D721Med (cell line): ENCODE measurements at regions not wholly inside any gene's neighbourhood (a gene's known extent, or its start where the extent isn't known, plus 50 kb on each side); places are given as distances from the start of the nearest gene placed in this dataset.

Experiments used
- DNase-seq: peaks from one replicate; pipeline ENCODE4 v3.0.0; 2011; ENCODE audit warnings: low spot score; ENCODE audit not compliant: insufficient read length
- FAIRE-seq: peaks from 2 replicates; lab custom pipeline; 2011; peaks lifted over from hg19 to GRCh38; lab: Jason Lieb, UNC
- TF ChIP-seq, protein P1 (sequence below): IDR thresholded peaks from 2 replicates; pipeline ENCODE4 v1.5.1; 2012; ENCODE audit warnings: mild to moderate bottlenecking, control low read depth; ENCODE audit not compliant: insufficient read depth; ENCODE audit errors: missing control alignments

- FAIRE-seq (no peak), DNase-seq (no peak)
- TF ChIP-seq, protein P1, sequence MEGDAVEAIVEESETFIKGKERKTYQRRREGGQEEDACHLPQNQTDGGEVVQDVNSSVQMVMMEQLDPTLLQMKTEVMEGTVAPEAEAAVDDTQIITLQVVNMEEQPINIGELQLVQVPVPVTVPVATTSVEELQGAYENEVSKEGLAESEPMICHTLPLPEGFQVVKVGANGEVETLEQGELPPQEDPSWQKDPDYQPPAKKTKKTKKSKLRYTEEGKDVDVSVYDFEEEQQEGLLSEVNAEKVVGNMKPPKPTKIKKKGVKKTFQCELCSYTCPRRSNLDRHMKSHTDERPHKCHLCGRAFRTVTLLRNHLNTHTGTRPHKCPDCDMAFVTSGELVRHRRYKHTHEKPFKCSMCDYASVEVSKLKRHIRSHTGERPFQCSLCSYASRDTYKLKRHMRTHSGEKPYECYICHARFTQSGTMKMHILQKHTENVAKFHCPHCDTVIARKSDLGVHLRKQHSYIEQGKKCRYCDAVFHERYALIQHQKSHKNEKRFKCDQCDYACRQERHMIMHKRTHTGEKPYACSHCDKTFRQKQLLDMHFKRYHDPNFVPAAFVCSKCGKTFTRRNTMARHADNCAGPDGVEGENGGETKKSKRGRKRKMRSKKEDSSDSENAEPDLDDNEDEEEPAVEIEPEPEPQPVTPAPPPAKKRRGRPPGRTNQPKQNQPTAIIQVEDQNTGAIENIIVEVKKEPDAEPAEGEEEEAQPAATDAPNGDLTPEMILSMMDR = no peak
Measured at GRCh38 chr4:167724941-167725340, 367.4 kb upstream of the ANXA10 start.

- TF ChIP-seq, protein P1 = no peak
- FAIRE-seq (no peak), DNase-seq (no peak)
Measured at GRCh38 chr4:167730769-167731168, 361.6 kb upstream of the ANXA10 start.

DNA sequence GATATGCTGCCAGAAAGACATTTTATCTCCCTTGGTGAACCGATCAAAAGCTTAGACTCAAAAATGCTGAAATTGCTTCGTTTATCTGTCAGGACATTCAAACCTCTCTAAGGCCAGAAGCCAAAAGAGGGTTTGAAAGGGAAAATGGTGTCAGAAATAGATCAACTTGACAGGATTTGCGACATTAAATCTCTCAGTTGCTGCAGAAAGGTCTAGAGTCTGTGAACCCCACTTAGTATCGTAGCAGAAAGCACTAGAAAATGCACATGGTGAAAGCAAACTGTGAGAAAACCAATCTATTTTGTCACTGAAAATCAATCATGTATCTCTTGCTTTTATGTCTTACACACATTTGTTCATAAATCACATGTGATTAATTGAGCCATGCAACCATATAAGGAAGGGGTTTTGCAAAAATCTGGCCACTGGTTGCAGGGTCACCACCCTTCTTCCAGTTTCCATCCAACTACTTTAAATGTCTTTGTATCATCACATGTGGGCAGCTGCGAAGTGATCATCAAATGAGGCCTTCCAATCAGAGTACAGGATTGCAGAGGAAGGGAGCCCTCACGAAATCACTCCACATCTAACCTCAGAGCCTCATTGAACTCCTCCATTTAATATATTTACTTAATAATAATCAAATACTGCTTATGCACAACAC is 347.2 kb upstream of the ANXA10 start:
- FAIRE-seq (no peak), DNase-seq (no peak)
- TF ChIP-seq, protein P1 = no peak

- no peak for FAIRE-seq
- TF ChIP-seq, protein P1 = no peak
- no peak for DNase-seq
Measured at GRCh38 chr4:167767281-167767680, 325.1 kb upstream of the ANXA10 start.

GRCh38 chr4:167774646-167775045 is 317.7 kb upstream of the ANXA10 start:
- FAIRE-seq = no peak
- TF ChIP-seq, protein P1 = no peak
- DNase-seq = no peak

DNA sequence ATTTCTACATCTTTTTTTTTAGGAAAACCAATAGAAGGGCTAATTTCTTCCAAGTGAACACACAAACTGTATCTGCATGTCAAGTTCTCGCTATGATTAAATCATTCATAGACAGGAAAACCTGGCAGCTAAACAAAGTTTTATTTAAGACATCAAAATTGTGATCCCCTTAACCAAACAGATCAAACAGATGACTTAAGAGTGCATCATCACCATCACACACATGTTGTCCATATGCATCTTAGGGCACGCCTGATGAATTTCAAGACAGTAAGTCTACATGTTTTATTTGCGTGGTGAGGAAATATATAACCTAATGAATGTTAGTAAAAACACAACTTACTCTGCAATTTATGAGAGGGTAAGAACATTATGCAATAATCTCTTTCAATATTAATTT is 317.0 kb upstream of the ANXA10 start:
- no peak for DNase-seq
- TF ChIP-seq, protein P1 = no peak
- FAIRE-seq = no peak

DNA sequence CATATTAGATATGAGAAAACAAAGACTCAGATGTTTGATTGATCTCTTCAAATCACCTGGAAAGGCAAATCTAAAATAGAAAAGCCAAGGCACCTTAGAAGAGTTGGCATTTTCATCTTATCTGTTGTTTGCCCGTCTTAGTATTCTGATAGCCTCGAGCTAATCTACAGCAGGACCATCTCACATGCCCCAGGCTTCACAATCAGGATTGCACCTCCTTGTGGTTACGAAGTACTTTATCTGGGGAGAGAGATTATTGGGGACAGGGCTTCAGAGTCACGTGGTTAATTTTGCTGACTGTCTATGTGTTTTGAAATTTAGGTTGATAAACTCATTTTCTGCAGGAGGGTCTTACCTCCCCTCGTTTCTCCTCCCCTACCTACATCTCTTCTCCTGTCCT is 313.1 kb upstream of the ANXA10 start:
- DNase-seq = no peak
- no peak for FAIRE-seq
- TF ChIP-seq, protein P1 = no peak
